ENCODE measurements at regions not wholly inside any gene's neighbourhood (a gene's known extent, or its start where the extent isn't known, plus 50 kb on each side); places are given as distances from the start of the nearest gene placed in this dataset.

DNA sequence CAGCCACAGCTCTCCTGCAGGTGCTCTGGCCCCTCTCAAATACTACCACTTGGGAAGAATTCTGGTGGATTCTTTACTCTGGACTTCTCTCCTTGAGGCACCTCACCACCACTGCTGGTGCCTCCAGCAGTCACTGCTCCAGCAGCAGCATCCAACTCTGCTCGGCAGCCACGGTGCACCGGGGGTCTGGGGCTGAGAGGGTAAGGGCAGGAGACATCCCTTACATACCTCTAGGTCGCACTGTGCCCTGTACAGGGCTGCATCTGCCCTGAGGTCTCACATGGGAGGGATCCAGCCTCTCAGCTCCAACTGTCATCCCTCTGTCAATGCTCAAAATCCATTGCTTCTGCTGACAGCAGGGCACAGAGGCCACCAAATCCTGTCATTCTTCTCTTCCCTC lies 588.2 kb downstream of the CDK5RAP2 start:
- TF ChIP-seq, protein P1, sequence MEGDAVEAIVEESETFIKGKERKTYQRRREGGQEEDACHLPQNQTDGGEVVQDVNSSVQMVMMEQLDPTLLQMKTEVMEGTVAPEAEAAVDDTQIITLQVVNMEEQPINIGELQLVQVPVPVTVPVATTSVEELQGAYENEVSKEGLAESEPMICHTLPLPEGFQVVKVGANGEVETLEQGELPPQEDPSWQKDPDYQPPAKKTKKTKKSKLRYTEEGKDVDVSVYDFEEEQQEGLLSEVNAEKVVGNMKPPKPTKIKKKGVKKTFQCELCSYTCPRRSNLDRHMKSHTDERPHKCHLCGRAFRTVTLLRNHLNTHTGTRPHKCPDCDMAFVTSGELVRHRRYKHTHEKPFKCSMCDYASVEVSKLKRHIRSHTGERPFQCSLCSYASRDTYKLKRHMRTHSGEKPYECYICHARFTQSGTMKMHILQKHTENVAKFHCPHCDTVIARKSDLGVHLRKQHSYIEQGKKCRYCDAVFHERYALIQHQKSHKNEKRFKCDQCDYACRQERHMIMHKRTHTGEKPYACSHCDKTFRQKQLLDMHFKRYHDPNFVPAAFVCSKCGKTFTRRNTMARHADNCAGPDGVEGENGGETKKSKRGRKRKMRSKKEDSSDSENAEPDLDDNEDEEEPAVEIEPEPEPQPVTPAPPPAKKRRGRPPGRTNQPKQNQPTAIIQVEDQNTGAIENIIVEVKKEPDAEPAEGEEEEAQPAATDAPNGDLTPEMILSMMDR (conservative IDR thresholded peaks at IDR 0.05; ENCODE audit: low read length) = no peak
- no peak for TF ChIP-seq EZH2phosphoT487 (IDR thresholded peaks at IDR 0.05; ENCODE audit: borderline replicate concordance, low read depth, low read length)

Measured in OCI-LY7 (cell line).